Spleen (tissue), 7 donors: ENCODE measurements at regions not wholly inside any gene's neighbourhood (a gene's known extent, or its start where the extent isn't known, plus 50 kb on each side); places are given as distances from the start of the nearest gene placed in this dataset.

Experiments
- CTCF ChIP-seq, 11 experiments: fragments of 200-600 bp in 7 of 11; fragments of 450-650 bp in 4 of 11; sonication (generic) in 4 of 11; IDR thresholded peaks in 8 of 11; conservative IDR thresholded peaks in 3 of 11; 1 replicate in 7 of 11; 2 replicates in 4 of 11; pipeline versions ENCODE4 v1.4.0 to v1.8.0; 2016 to 2021; ENCODE audit warnings: antibody characterized with exemption in 11 of 11, inconsistent platforms in 4 of 11, mild to moderate bottlenecking in 1 of 11
- POLR2A ChIP-seq, 3 donors: fragments of 450-650 bp; IDR thresholded peaks; one replicate each; pipeline ENCODE4 v1.5.1; 2017; ENCODE audit warnings: antibody characterized with exemption in 3 of 3, mild to moderate bottlenecking in 1 of 3
- donor health status: DM: no; HTN: no; CAD: no; lungs with moderate emphysema.
- donor health status: DM: no; HTN: no; CAD: no.
- donor health status: DM: no; HTN: no; CAD: no.

- TF ChIP-seq CTCF (IDR thresholded peaks at IDR 0.05 in 8 of 11, conservative IDR thresholded peaks at IDR 0.05 in 3 of 11), result no peak
- TF ChIP-seq POLR2A (IDR thresholded peaks at IDR 0.05), result no peak
These were observed 121.8 kb upstream of the ELL2 start for GRCh38 chr5:96083361-96083881.
